Choroid plexus epithelial cell (primary cell): ENCODE measurements at regions not wholly inside any gene's neighbourhood (a gene's known extent, or its start where the extent isn't known, plus 50 kb on each side); places are given as distances from the start of the nearest gene placed in this dataset.

Source experiments
- DNase-seq: peaks from one replicate; pipeline ENCODE4 v3.0.0-alpha.2; 2010; ENCODE audit warnings: low read depth
- H3K4me3 ChIP-seq: 2 replicates; pipeline ENCODE4 v1.5.1; 2011; ENCODE audit warnings: low read depth, mild to moderate bottlenecking, control low read depth, low read length, moderate library complexity
- TF ChIP-seq, protein P1 (sequence below): conservative IDR thresholded peaks from 2 replicates; pipeline ENCODE4 v1.5.1; 2011; ENCODE audit warnings: low read depth, mild to moderate bottlenecking, control low read depth, inconsistent platforms, low read length, moderate library complexity

DNA sequence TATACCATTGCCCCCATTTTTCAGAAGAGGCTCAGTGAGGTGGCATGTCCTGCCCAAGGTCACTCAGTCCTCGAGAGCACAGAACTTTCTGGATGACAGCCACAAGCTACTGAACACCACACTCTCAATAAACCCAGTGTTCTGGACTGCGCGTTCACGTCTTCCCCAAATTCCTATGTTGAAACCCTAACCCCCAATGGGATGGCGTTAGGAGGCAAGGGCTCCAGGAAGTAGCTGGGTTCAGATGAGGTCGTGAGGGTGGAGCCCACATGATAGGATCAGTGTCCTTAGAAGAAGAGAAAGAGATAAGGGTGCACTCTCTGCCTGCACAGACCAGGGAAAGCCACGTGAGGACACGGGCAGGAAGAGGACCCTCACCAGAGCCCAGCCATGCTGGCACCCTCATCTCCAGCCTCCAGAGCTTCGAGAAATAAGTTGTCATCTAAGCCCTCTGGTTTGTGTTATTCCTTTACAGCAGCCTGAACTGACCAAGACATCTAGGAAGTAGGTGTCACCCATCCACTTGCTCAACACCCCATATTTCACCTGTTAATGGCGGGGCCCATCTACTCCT, 324.0 kb downstream of the UACA start:
- no peak overlapping the region for H3K4me3 ChIP-seq
- no peak for DNase-seq
- TF ChIP-seq, protein P1, sequence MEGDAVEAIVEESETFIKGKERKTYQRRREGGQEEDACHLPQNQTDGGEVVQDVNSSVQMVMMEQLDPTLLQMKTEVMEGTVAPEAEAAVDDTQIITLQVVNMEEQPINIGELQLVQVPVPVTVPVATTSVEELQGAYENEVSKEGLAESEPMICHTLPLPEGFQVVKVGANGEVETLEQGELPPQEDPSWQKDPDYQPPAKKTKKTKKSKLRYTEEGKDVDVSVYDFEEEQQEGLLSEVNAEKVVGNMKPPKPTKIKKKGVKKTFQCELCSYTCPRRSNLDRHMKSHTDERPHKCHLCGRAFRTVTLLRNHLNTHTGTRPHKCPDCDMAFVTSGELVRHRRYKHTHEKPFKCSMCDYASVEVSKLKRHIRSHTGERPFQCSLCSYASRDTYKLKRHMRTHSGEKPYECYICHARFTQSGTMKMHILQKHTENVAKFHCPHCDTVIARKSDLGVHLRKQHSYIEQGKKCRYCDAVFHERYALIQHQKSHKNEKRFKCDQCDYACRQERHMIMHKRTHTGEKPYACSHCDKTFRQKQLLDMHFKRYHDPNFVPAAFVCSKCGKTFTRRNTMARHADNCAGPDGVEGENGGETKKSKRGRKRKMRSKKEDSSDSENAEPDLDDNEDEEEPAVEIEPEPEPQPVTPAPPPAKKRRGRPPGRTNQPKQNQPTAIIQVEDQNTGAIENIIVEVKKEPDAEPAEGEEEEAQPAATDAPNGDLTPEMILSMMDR, result no peak

DNA sequence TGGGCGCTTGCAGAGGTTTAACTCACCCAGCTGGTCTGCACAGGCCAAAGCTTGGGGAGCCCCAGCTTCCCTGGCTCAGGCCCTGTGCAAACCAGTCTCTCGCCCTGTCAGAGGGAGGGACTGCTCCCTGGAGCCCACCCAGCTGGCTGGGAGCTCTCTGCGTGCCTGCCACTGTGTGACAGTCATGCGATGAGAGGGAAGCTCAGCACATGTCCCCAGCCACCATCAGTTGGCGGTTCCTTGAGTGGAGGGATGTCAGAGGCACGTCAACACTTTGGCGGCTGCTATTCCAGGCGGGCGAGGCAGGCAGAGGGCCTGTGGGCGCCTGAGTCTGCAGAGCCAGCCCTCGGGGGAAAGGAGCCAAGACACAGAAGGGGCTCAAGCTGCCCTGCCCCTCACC, 324.6 kb downstream of the UACA start:
- TF ChIP-seq, protein P1, result no peak
- no peak overlapping the region for H3K4me3 ChIP-seq
- no peak for DNase-seq

DNA sequence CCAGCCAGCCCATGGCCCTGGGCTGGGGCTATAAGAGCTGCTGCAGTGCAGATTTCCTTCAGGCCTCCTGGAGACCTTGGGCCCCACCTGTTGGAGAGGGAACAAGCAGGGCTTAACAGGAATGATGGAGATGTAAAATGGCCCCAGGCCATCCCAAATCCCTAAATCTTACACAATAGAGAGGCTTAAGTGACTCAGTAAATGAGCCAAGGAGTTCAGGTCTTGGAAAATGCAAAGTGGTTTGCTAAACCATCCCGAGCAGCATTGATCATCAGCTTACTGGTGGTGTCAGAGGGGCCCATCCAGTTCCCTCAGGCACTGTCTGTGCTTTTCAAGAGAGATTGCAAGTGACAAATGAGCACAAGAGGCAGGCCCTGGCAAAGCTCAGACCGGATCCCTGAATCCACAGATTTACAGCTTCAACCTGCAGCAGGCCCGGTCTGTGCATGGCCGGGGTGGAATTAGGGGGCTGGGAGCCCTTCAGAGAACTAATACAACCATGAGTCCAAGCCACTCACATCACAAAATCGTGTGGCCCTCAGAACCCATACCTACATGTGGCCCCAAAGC, 325.4 kb downstream of the UACA start:
- DNase-seq, result no peak
- H3K4me3 ChIP-seq, result no peak overlapping the region
- TF ChIP-seq, protein P1, result no peak

DNA sequence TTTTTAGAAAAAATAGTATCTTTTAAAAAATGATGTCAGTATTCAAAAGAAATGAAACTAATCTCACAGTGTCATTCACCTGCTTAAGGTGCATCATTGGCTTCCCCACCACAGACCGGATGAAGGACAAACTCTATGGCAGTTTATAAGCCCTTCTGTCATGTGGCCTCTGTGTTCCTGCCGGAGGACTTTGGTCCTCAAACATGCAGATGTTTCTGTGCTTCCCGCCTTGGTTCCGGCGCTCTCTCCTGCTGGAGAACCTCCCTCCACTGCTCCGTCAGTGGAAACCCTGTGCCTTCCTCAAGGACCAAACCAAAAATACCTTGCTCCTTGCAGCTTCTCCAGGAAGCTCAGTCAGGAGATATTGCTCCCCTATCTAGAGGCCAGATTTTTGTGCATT, 326.3 kb downstream of the UACA start:
- no peak overlapping the region for H3K4me3 ChIP-seq
- DNase-seq, result no peak
- TF ChIP-seq, protein P1, result no peak

DNA sequence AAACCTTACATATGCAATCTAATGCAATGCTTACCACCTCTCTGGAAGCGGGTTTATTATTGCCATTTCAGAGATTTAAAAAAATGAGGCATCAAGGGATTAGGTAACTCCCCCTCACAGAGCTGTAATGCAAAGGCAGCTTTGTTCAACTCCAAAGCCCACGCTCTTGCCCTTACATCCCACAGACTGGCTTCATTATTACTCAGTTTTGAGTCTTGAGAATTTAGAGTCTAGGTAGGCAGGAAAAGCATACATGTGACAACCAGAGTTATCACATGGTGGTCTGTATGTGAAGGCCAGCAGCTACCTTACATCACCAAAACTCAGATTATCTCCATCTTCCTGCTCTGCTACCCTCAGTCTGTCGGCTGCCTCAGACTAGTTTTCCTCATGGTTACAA, 326.9 kb downstream of the UACA start:
- DNase-seq, result no peak
- no peak overlapping the region for H3K4me3 ChIP-seq
- TF ChIP-seq, protein P1, result no peak

DNA sequence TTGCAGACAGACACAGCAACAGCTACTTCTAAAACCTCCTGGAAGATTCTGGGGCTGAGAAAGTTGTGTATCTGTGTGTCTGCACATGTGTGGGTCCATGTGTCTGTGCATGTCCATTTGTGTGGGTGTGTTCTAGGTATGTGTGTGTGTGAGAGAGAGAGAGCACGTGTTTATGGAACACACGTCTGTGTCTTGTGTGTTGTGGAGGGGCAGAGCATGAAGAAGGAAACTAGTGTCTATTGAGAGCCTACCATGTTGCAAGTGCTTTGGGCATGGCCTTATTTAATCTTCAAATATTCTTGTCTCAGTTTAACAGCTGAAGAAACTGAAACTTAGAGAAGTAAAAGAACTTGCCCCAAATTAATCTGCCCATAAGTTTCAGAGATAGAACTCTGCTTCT, 327.5 kb downstream of the UACA start:
- TF ChIP-seq, protein P1, result no peak
- DNase-seq, result no peak
- no peak overlapping the region for H3K4me3 ChIP-seq

DNA sequence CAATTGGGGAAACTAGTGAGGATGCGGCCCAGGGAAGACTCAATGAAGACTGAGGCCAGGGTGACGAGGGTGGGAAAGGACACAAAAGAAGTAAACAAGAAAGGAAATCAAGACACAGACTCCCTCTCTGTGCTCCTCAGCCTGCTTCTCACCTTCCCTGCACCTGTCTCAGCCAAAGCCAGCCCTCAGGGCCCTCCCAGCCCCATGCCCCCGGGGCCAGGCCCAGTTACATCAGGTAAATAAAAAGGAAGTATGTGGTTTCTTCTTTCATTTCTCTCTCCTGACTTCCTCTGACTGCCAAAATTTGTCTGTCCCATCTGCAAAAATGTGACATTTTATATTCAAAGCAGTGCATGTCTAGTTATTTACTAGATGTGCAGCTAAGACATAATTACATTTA, 328.0 kb downstream of the UACA start:
- no peak for DNase-seq
- H3K4me3 ChIP-seq, result no peak overlapping the region
- TF ChIP-seq, protein P1, result no peak
